GM18868 (cell line): ENCODE measurements at regions not wholly inside any gene's neighbourhood (a gene's known extent, or its start where the extent isn't known, plus 50 kb on each side); places are given as distances from the start of the nearest gene placed in this dataset.
"Not testable (repeated sequence)": the region's sequence is repeated elsewhere in the genome, so short reads cannot be mapped to it uniquely, and the experiment has no call there.

ENCODE experiments used
- ATAC-seq: cut with Tn5 transposase; IDR thresholded peaks from one replicate; pipeline ENCODE4 v1.9.1; 2021; ENCODE audit warnings: mild to moderate bottlenecking, moderate library complexity; ENCODE audit not compliant: unreplicated experiment

DNA sequence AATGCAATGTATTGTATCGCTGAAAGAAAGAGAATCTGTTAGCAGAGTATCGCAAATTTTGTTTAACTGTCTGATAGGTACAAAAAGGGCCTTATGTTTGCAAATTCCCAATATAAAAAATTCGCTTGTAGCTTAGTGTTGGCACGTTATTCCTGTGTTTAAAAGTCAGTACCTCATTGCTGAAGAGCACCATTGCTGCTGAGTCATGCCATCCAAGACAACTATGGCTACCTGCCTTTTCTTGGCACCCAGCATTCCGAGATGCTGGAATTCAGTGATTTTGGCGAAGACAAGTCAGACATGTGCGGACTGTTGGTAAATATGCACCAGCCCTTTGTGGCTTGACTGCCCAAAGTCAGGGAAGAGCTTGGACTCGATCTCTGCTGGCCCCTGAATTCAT, 149.5 kb upstream of the EEA1 start:
- ATAC-seq: no peak

DNA sequence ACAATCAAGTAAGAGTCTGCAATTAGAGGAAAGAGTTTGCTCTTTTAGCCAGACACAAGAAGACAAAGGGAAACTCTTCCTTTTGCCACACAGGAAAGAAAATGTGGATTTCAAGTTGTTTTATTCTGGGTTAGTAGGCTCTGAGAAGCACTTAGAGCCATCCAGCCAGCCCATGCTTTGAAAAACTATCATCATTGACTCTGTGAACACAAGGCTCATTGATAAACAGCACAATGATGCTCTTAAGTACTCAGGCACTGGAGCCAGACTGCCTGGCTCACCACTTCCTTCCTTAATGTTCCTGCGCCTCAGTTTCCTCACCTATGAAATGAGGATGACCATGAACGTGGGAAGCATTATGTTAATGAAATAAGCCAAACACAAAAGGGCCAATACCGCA, 150.2 kb upstream of the EEA1 start:
- ATAC-seq: no peak

- no peak for ATAC-seq
These were observed 150.9 kb upstream of the EEA1 start for GRCh38 chr12:93079976-93080375.

- no peak for ATAC-seq
These were observed 151.4 kb upstream of the EEA1 start for GRCh38 chr12:93080452-93080851.

DNA sequence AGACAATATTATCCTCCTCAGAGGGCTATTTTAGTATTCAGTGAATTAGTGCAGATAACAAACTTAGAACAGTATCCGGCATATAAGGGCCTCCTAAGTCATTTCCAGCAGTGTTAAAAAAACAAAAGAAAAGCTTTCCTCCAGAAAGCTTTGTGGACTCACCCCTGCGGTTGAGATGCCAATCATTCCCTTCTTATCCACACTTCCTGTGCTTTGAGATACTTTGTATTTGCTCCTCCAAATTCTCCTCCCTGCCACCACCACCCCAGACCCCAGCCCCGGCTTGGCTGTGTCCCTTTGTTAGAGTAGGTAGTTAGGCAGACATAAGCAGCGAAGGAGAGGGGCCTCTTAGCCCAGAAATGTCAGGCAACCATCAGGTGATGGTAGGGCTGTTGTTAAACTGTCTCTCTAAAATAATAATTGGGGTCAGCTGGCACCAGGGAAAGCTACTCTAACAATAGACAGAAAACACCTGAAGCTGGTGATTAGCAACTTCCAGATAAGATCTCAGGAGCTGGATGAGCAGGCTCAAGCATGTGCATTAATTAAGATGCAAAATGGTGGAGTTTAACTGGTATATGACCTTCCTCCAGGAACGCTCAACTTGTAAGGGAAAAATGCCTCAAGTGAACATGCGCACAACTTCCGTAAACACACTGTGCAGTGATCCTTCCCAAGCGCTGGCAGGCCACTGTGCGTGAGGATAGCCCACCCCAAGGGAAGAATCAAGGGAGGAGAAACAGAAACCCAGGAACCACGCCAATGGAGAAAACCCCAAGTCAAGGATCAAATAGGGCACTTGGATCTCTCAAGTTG, 152.1 kb upstream of the EEA1 start:
- no peak for ATAC-seq

DNA sequence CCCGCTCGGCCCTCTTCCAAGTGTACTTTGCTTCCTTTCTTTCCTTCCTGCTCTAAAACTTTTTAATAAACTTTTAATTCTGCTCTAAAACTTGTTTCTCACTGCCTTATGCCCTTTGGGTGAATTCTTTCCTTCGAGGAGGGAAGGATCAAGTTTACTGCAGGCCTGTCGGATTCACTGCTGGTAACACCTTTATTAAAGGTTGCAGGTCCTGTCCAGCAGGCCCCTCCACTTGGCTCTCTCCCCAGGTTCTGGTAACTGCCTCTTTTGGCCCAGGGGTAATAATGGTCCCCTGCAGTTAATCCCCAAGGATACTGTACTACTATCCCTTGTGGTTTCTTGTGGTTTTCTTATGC, 152.7 kb upstream of the EEA1 start:
- ATAC-seq: no peak

DNA sequence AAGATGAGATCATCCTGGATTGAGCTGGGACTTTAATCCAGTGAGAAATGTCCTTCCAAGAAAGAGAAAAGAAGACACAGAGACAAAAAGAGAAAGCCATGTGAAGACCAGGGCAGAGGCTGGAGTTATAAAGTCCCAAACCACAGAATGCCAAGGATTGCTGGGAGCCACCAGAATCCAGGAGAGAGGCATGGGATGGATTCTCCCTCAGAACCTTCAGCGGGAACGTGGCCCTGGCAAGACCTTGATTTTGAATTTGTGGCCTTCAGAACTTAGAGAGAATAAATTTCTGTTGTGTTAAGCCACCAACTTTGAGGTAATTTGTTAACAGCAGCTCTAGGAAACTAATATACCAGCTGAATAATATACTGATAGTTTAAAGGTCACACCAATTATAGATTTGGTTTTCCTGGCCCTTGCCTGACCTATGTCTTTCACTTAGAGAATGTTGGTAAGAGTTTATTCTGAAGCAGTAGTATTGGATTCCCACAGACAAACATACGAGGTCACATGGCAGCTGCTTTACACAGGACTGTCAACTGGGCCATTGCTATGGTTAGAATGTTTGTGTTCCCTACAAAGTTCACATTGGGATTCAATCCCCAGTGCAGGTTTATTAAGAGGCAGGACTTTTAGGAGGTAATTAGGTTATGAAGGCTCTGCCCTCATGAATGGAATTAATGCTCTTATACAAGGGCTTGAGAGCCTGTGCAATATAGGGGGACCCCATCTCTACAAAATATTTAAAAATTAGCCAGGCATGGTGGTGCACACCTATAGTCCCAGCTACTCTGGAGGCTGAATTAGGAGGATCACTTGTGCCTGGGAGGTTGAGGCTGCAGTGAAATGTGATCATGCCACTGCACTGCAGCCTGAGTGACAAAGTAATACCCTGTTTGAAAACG, 156.5 kb upstream of the EEA1 start:
- no peak for ATAC-seq

DNA sequence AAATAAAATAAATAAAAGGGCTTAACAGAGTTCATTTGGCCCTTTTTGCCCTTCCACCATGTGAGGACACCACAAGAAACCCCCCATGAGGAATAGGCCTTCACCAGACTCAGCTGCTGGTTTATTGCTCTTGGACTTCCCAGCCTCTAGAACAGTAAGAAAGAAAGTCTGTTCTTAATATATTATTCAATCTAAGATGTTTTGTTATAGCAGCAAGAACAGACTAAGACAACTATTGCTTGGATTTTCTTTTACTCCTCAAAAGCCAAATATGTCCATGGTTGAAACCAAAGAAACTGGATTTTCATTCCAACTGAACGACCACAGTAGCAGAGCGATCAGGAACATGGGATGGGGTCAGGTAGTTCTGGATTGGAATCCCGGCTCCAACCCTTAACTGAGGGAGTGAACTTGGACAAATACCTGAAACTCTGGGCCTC, 157.2 kb upstream of the EEA1 start:
- ATAC-seq: no peak

DNA sequence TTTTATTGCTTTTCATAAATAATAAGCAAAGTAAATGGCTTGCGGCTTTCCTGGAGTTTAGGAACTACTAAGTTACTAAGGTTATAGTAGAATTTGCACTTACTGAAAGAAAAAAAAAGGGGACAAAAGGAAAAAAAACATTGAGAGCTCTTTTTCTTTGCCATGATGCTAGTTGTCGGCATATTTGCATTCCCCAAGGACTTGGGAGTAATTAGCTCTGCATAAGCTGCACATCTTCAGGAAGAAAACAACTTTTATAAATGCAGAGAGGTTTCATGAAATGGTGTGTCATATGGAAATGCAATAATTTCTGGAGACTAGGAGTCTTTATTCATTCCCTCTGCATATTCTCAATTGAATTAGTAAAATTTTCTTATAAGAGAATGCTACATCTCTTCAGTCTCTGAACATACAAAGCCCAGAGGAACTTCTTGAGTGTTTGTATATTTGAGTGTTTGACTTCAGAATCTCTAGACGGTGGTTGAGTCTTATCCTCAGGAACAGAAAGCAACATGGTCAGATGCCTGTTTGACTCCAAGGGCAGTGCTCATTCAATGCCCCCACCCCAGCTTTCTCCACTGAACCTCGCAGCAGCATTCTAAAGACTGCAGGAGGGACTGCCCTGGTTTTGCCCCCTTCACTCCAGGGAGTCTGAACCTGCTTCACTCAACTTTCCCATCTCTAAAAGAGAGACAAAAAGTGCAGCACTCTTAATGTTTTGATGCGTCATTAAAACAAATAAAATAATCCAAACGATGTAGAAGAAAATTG, 158.9 kb upstream of the EEA1 start:
- ATAC-seq: no peak

GRCh38 chr12:93089805-93090569, 160.9 kb upstream of the EEA1 start:
- no peak for ATAC-seq

GRCh38 chr12:93090731-93091172, 161.7 kb upstream of the EEA1 start:
- ATAC-seq: no peak

DNA sequence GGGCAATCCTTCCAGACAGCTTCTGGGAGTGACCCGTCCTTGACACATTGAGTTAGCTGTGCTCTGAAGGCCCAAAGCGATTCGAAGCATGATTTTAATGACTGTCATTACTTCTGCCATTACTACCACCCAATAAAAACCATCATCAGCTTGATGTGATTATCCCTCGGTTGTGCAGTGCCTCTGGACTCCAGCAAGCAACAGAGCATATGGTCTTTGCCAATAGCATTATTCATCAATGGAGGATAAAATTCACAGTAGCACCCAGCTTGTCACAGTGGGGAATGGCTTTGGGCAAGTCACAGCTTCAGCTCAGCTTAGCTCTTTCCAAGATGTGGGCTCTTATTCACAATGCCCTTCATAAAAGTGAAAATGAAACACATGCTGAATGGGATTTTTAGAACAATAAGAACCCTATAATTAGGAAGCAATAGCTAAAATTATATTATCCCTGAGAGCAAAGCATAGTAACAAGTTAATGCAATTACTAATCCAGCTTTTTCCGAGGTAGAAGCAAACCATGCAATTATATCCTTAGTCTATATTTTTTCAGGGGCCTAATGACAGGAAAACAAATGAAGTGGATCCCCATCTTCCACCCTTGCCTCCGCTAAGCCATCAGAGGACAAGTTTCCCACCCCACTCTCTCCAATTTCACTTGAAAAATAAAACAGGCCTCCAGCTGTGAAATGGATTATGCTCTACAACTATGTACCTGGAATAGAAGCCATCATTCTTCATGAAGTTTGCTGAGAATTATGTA, 163.0 kb upstream of the EEA1 start:
- ATAC-seq: no peak

- ATAC-seq: no peak
These were observed 163.5 kb upstream of the EEA1 start for GRCh38 chr12:93092649-93092945.

DNA sequence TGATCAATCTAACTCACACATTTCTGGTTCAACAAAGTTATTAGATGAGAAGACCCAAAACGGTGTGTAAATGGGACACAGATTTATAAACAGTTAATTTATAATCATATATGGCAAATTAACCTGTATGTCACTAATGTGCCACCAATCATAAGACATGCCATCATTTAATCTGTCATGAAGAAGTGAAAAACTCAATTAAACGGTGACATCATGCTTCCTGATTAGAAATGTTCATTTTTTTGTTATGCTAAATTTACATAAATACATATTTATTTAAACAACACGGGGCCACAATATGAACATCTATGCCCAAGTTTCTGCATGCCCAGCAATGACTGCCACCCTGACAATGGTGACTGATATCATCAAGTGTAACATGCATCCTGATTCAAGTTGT, 164.1 kb upstream of the EEA1 start:
- no peak for ATAC-seq

GRCh38 chr12:93094222-93094621, 165.1 kb upstream of the EEA1 start:
- not testable (repeated sequence) for ATAC-seq

- peak; percentile 86 for ATAC-seq
These were observed 166.1 kb upstream of the EEA1 start for GRCh38 chr12:93094988-93095737.

- no peak for ATAC-seq
These were observed 168.3 kb upstream of the EEA1 start for GRCh38 chr12:93097417-93097816.

DNA sequence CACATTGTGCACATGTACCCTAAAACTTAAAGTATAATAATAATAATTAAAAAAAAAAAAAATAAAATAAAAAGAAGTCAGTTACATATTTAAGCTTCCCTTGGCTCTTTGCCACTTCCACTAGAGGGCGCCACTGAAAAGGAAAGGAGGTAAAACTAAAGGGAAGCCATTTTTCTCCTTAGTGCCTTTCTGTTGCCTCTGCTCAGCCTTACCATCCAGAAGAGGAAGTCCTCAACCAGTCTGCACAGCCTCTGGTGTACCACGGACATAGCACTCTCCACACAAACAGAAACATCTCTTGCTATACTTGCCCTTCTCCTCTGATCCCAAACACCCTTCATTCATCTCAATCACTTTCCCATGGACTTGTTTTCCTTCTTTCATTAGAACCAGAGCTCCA, 169.0 kb upstream of the EEA1 start:
- peak; percentile 58 for ATAC-seq

DNA sequence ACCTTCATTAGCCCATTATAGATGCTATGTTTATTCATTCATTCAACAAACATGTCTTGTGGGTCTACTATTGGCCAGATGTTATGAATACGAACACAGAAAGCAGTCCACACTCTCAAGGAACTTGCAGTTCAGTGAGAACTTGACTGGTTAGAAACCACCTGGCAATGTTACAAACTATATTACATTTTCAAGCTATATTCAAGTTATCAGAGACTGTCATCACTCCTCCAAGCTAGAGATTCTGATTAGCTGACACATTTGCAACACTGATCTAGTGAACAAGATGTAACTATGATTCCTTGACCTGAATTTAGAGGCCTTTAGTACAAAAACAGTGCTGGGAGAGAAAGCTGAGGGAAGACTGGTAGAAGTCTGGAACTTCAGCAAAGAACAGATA, 170.7 kb upstream of the EEA1 start:
- no peak for ATAC-seq
